Right lobe of liver (tissue), 6 donors: ENCODE measurements at regions not wholly inside any gene's neighbourhood (a gene's known extent, or its start where the extent isn't known, plus 50 kb on each side); places are given as distances from the start of the nearest gene placed in this dataset.

Source experiments
- ATAC-seq, 4 donors: fragments of 200-7000 bp; cut with Tn5 transposase; one replicate each; pipeline ENCODE4 v1.9.1; 2020; ENCODE audit warnings: mild to moderate bottlenecking in 4 of 4, moderate library complexity in 4 of 4
- DNase-seq, 3 donors: peaks; one replicate each; pipeline ENCODE4 v3.0.0-alpha.2; 2020
- H3K27ac ChIP-seq, 3 donors: fragments of 200-600 bp; one replicate each; pipeline ENCODE4 v1.8.0; 2022
- H3K27me3 ChIP-seq, 2 donors: fragments of 200-600 bp; one replicate each; pipeline ENCODE4 v1.8.0; 2022
- H3K36me3 ChIP-seq, 4 donors: fragments of 200-600 bp; sonication (generic) in 1 of 4; one replicate each; pipeline versions ENCODE4 v1.5.1 to v1.8.0; 2017 to 2022; ENCODE audit warnings: control low read depth in 1 of 4
- H3K4me1 ChIP-seq, 4 donors: fragments of 200-600 bp; sonication (generic) in 1 of 4; one replicate each; pipeline versions ENCODE4 v1.5.1 to v1.8.0; 2017 to 2022; ENCODE audit warnings: control low read depth in 1 of 4
- H3K4me3 ChIP-seq, 3 donors: fragments of 200-600 bp; one replicate each; pipeline ENCODE4 v1.8.0; 2022
- H3K9me3 ChIP-seq, 4 donors: fragments of 200-600 bp; sonication (generic) in 1 of 4; one replicate each; pipeline versions ENCODE4 v1.5.1 to v1.8.0; 2017 to 2022; ENCODE audit warnings: control low read depth in 1 of 4
- POLR2A ChIP-seq: fragments of 450-650 bp; IDR thresholded peaks from one replicate; pipeline ENCODE4 v1.6.1; 2017; ENCODE audit warnings: antibody characterized with exemption, mild to moderate bottlenecking
- WGBS: methylation state at CpG from one replicate; pipeline ENCODE4 v1.1.6; 2018; ENCODE audit warnings: low coverage, low lambda C conversion rate; ENCODE audit not compliant: insufficient coverage; ENCODE audit errors: missing lambda C conversion rate; 5-methylcytosine and 5-hydroxymethylcytosine counted together
- intact Hi-C, 2 donors: fragments of 100-400 bp; cut with DNase I; formaldehyde crosslinking; loops; one replicate each; pipeline versions ENCODE4 v1.11.2 to v1.14.1; 2022
- TF ChIP-seq, protein P1 (sequence below), 4 donors: fragments of 200-600 bp in 3 of 4; fragments of 450-650 bp in 1 of 4; IDR thresholded peaks; one replicate each; pipeline versions ENCODE4 v1.5.1 to v1.8.0; 2016 to 2022; ENCODE audit warnings: antibody characterized with exemption in 4 of 4, mild to moderate bottlenecking in 2 of 4
- donor health status: DM: no; HTN: yes; CAD: no.
- donor health status: DM: no; HTN: no; CAD: no.
- donor health status: DM: no; HTN: no; CAD: no.
- donor health status: DM: no; HTN: yes; CAD: no.
- donor health status: DM: no; HTN: yes; CAD: no.

DNA sequence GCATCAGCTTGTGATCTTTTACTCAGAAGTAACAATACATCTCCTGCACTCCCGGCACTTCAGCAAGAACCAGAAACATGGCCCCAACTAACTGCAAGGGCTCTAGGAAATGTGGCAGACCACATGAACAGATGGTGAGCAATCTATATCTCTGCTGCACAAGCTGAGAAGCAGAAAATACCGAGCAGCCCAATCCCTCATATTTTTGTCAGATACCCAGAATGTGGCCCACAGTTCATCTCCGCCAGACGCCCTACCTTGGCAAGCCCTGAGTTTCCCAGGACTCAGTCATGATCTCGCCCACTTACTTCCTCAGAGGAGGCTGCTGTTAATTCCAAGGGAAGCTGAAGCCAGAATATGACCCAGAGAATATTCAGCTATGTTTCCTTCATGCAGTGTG is 63.1 kb upstream of the PHACTR1 start:
- intact Hi-C loops: no loop called here

GRCh38 chr6:12654107-12654506 is 62.5 kb upstream of the PHACTR1 start:
- no peak for DNase-seq
- Histone ChIP-seq H3K4me3 (no peak overlapping the region), H3K4me1 (no peaks in the 10 kb centered on the region), H3K36me3 (no peaks in the 10 kb centered on the region), H3K27ac (no peak overlapping the region), H3K27me3 (no peaks in the 10 kb centered on the region), H3K9me3 (no peaks in the 10 kb centered on the region)
- intact Hi-C loops: no loop called here
- TF ChIP-seq, protein P1, sequence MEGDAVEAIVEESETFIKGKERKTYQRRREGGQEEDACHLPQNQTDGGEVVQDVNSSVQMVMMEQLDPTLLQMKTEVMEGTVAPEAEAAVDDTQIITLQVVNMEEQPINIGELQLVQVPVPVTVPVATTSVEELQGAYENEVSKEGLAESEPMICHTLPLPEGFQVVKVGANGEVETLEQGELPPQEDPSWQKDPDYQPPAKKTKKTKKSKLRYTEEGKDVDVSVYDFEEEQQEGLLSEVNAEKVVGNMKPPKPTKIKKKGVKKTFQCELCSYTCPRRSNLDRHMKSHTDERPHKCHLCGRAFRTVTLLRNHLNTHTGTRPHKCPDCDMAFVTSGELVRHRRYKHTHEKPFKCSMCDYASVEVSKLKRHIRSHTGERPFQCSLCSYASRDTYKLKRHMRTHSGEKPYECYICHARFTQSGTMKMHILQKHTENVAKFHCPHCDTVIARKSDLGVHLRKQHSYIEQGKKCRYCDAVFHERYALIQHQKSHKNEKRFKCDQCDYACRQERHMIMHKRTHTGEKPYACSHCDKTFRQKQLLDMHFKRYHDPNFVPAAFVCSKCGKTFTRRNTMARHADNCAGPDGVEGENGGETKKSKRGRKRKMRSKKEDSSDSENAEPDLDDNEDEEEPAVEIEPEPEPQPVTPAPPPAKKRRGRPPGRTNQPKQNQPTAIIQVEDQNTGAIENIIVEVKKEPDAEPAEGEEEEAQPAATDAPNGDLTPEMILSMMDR (IDR thresholded peaks at IDR 0.05): no peak
- no peak for TF ChIP-seq POLR2A
- no peak for ATAC-seq
- WGBS: 60% methylated on average over 3 of the region's 3 CpGs

More for the DNA sequence above, 63.1 kb upstream of the PHACTR1 start:
- no peak overlapping the region for H3K27ac ChIP-seq
- ATAC-seq (no peak), DNase-seq (no peak)
- no peaks in the 10 kb centered on the region for H3K36me3 ChIP-seq
- no peak overlapping the region for H3K4me3 ChIP-seq
- no peaks in the 10 kb centered on the region for H3K4me1 ChIP-seq
- no peaks in the 10 kb centered on the region for H3K27me3 ChIP-seq
- TF ChIP-seq, protein P1 (IDR thresholded peaks at IDR 0.05): no peak
- TF ChIP-seq POLR2A: no peak
- WGBS: 35% methylated on average over 2 of the region's 5 CpGs
- H3K9me3 ChIP-seq: no peaks in the 10 kb centered on the region

DNA sequence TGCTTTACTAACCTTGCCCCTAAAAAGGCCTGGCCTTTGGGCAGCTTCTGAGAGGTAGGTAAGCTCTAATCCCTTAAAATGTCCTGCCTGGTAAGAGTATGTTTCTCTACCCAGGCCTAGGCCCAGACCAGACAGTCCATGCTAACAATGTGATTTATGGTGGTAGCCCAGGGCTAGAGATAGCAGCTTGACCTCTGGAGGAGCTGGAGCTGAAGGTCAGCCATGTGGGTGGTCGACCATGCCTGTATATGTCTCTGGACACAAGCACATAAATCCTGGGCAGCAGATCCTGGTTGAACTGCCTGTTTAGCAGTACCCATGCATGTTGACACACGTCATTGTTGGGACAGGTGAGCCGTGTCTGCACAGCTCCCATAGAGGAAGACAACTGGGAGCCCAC is 62.1 kb upstream of the PHACTR1 start:
- intact Hi-C loops: no loop called here
- Histone ChIP-seq H3K27me3 (no peaks in the 10 kb centered on the region), H3K4me3 (no peak overlapping the region), H3K36me3 (no peaks in the 10 kb centered on the region), H3K9me3 (no peaks in the 10 kb centered on the region), H3K27ac (no peak overlapping the region), H3K4me1 (no peaks in the 10 kb centered on the region)
- TF ChIP-seq, protein P1 (IDR thresholded peaks at IDR 0.05): no peak
- TF ChIP-seq POLR2A: no peak
- 61% methylated on average over 2 of the region's 3 CpGs for WGBS
- no peak for ATAC-seq
- no peak for DNase-seq

GRCh38 chr6:12656906-12657305 is 59.7 kb upstream of the PHACTR1 start:
- H3K9me3 ChIP-seq: no peaks in the 10 kb centered on the region
- no peaks in the 10 kb centered on the region for H3K27me3 ChIP-seq
- ATAC-seq (no peak), DNase-seq (no peak)
- H3K27ac ChIP-seq: no peak overlapping the region
- H3K4me1 ChIP-seq: no peaks in the 10 kb centered on the region
- intact Hi-C loops: no loop called here
- no peaks in the 10 kb centered on the region for H3K36me3 ChIP-seq
- TF ChIP-seq, protein P1 (IDR thresholded peaks at IDR 0.05): no peak
- WGBS: 49% methylated on average over 3 of the region's 3 CpGs
- no peak overlapping the region for H3K4me3 ChIP-seq

GRCh38 chr6:12657884-12658283 is 58.7 kb upstream of the PHACTR1 start:
- ATAC-seq: no peak
- intact Hi-C loops: no loop called here
- Histone ChIP-seq H3K4me3 (no peak overlapping the region), H3K9me3 (no peaks in the 10 kb centered on the region), H3K36me3 (no peaks in the 10 kb centered on the region), H3K27ac (no peak overlapping the region), H3K4me1 (no peaks in the 10 kb centered on the region), H3K27me3 (no peaks in the 10 kb centered on the region)
- DNase-seq: no peak
- 70% methylated on average over 2 of the region's 2 CpGs for WGBS
- TF ChIP-seq, protein P1 (IDR thresholded peaks at IDR 0.05): no peak
- TF ChIP-seq POLR2A: no peak
